ENCODE measurements at regions not wholly inside any gene's neighbourhood (a gene's known extent, or its start where the extent isn't known, plus 50 kb on each side); places are given as distances from the start of the nearest gene placed in this dataset.

- no peak overlapping the region for H2BK12ac ChIP-seq (ENCODE audit: low read length)
These were observed 463.5 kb downstream of the RAP2B start for GRCh38 chr3:153625506-153625905.

GRCh38 chr3:153626158-153626557 is 464.1 kb downstream of the RAP2B start:
- Histone ChIP-seq H3K4me3 (ENCODE audit: low read depth, low read length) (no peak overlapping the region), H4K12ac (ENCODE audit: low read depth, low read length) (no peak overlapping the region), H3K79me2 (ENCODE audit: control insufficient read depth, insufficient read depth, low read length, poor library complexity) (no peaks in the 10 kb centered on the region), H4K8ac (ENCODE audit: low read depth, low read length) (no peak overlapping the region), H3K18ac (ENCODE audit: low read length) (no peak overlapping the region), H3K27me3 (ENCODE audit: insufficient read depth, low read length) (no peaks in the 10 kb centered on the region), H3K36me3 (ENCODE audit: control insufficient read depth in 1 of 2, insufficient read depth in 2 of 2, low read length in 2 of 2) (no peaks in the 10 kb centered on the region), H2BK120ac (ENCODE audit: insufficient read depth, low read length, poor library complexity) (no peak overlapping the region), H2AK5ac (ENCODE audit: low read length) (no peak overlapping the region), H3K4me2 (ENCODE audit: low read length) (no peak overlapping the region), H3K27ac (ENCODE audit: low read depth, low read length) (no peak overlapping the region), H2BK12ac (ENCODE audit: low read length) (no peak overlapping the region), H3K4me1 (ENCODE audit: control insufficient read depth in 1 of 2, insufficient read depth in 2 of 2, low read length in 2 of 2) (no peaks in the 10 kb centered on the region), H3K9ac (ENCODE audit: low read length) (no peak overlapping the region), H2BK5ac (ENCODE audit: low read depth, low read length, poor library complexity) (no peak overlapping the region), H3K79me1 (ENCODE audit: low read length) (no peaks in the 10 kb centered on the region), H2AFZ (ENCODE audit: insufficient read depth, low read length, poor library complexity) (no peak overlapping the region), H3K4ac (ENCODE audit: low read depth, low read length) (no peak overlapping the region), H3K9me3 (ENCODE audit: insufficient read depth, low read depth, low read length) (no peaks in the 10 kb centered on the region), H4K91ac (ENCODE audit: low read depth, low read length) (no peak overlapping the region), H3K23ac (ENCODE audit: low read length) (no peak overlapping the region), H3K14ac (ENCODE audit: low read length) (no peak overlapping the region)
- no CpG with 5 or more reads among the region's 2 CpGs for WGBS (ENCODE audit: extremely low coverage, insufficient coverage, insufficient read length)
- DNase-seq, result no peak

More at GRCh38 chr3:153625506-153625905, 463.5 kb downstream of the RAP2B start:
- Histone ChIP-seq H3K27me3 (ENCODE audit: insufficient read depth, low read length) (no peaks in the 10 kb centered on the region), H3K4me2 (ENCODE audit: low read length) (no peak overlapping the region), H2AFZ (ENCODE audit: insufficient read depth, low read length, poor library complexity) (no peak overlapping the region), H4K12ac (ENCODE audit: low read depth, low read length) (no peak overlapping the region), H3K36me3 (ENCODE audit: control insufficient read depth in 1 of 2, insufficient read depth in 2 of 2, low read length in 2 of 2) (no peaks in the 10 kb centered on the region), H2AK5ac (ENCODE audit: low read length) (no peak overlapping the region), H3K79me2 (ENCODE audit: control insufficient read depth, insufficient read depth, low read length, poor library complexity) (no peaks in the 10 kb centered on the region), H3K4me1 (ENCODE audit: control insufficient read depth in 1 of 2, insufficient read depth in 2 of 2, low read length in 2 of 2) (no peaks in the 10 kb centered on the region), H4K91ac (ENCODE audit: low read depth, low read length) (no peak overlapping the region), H3K79me1 (ENCODE audit: low read length) (no peaks in the 10 kb centered on the region), H3K14ac (ENCODE audit: low read length) (no peak overlapping the region), H3K27ac (ENCODE audit: low read depth, low read length) (no peak overlapping the region), H4K8ac (ENCODE audit: low read depth, low read length) (no peak overlapping the region), H3K9me3 (ENCODE audit: insufficient read depth, low read depth, low read length) (no peaks in the 10 kb centered on the region), H3K4ac (ENCODE audit: low read depth, low read length) (no peak overlapping the region), H3K23ac (ENCODE audit: low read length) (no peak overlapping the region), H3K18ac (ENCODE audit: low read length) (no peak overlapping the region), H2BK120ac (ENCODE audit: insufficient read depth, low read length, poor library complexity) (no peak overlapping the region), H2BK5ac (ENCODE audit: low read depth, low read length, poor library complexity) (no peak overlapping the region), H3K4me3 (ENCODE audit: low read depth, low read length) (no peak overlapping the region), H3K9ac (ENCODE audit: low read length) (no peak overlapping the region)
- DNase-seq, result no peak
- WGBS (ENCODE audit: extremely low coverage, insufficient coverage, insufficient read length), result 100% methylated on average over 1 of the region's 3 CpGs

DNA sequence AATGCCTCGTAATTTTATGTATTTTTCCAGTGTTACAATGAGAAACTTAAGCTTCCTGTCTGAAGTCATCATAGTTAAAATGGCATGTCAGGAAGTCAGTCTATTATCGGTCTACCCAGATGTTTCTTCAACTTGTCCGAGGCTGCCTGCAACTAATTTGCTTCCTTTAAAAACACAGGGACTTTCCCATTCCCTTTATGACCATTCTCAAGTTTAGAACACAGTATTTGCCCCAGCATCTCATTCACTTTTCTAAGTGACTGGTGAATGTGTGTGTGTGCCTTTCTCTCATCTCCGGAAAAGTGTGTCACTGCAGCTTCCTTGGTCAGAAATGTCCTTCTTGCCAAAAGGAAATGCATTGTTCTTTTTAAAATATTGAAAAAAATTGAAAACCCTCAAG is 466.6 kb downstream of the RAP2B start:
- H2AK5ac ChIP-seq (ENCODE audit: low read length), result no peak overlapping the region
- H4K12ac ChIP-seq (ENCODE audit: low read depth, low read length), result no peak overlapping the region
- no peak overlapping the region for H4K8ac ChIP-seq (ENCODE audit: low read depth, low read length)
- no peak overlapping the region for H3K27ac ChIP-seq (ENCODE audit: low read depth, low read length)
- H2AFZ ChIP-seq (ENCODE audit: insufficient read depth, low read length, poor library complexity), result no peak overlapping the region
- DNase-seq, result no peak
- no peak overlapping the region for H2BK12ac ChIP-seq (ENCODE audit: low read length)
- no peak overlapping the region for H3K18ac ChIP-seq (ENCODE audit: low read length)
- no peak overlapping the region for H3K9ac ChIP-seq (ENCODE audit: low read length)
- no peaks in the 10 kb centered on the region for H3K79me2 ChIP-seq (ENCODE audit: control insufficient read depth, insufficient read depth, low read length, poor library complexity)
- no CpG with 5 or more reads among the region's 4 CpGs for WGBS (ENCODE audit: extremely low coverage, insufficient coverage, insufficient read length)
- no peak overlapping the region for H3K23ac ChIP-seq (ENCODE audit: low read length)
- H3K14ac ChIP-seq (ENCODE audit: low read length), result no peak overlapping the region
- no peak overlapping the region for H3K4me2 ChIP-seq (ENCODE audit: low read length)
- H2BK120ac ChIP-seq (ENCODE audit: insufficient read depth, low read length, poor library complexity), result no peak overlapping the region
- H3K27me3 ChIP-seq (ENCODE audit: insufficient read depth, low read length), result no peaks in the 10 kb centered on the region
- H3K4me1 ChIP-seq (ENCODE audit: control insufficient read depth in 1 of 2, insufficient read depth in 2 of 2, low read length in 2 of 2), result no peaks in the 10 kb centered on the region
- no peak overlapping the region for H2BK5ac ChIP-seq (ENCODE audit: low read depth, low read length, poor library complexity)
- no peaks in the 10 kb centered on the region for H3K36me3 ChIP-seq (ENCODE audit: control insufficient read depth in 1 of 2, insufficient read depth in 2 of 2, low read length in 2 of 2)
- no peak overlapping the region for H3K4ac ChIP-seq (ENCODE audit: low read depth, low read length)
- no peak overlapping the region for H4K91ac ChIP-seq (ENCODE audit: low read depth, low read length)
- no peaks in the 10 kb centered on the region for H3K9me3 ChIP-seq (ENCODE audit: insufficient read depth, low read depth, low read length)
- no peak overlapping the region for H3K4me3 ChIP-seq (ENCODE audit: low read depth, low read length)
- H3K79me1 ChIP-seq (ENCODE audit: low read length), result no peaks in the 10 kb centered on the region

DNA sequence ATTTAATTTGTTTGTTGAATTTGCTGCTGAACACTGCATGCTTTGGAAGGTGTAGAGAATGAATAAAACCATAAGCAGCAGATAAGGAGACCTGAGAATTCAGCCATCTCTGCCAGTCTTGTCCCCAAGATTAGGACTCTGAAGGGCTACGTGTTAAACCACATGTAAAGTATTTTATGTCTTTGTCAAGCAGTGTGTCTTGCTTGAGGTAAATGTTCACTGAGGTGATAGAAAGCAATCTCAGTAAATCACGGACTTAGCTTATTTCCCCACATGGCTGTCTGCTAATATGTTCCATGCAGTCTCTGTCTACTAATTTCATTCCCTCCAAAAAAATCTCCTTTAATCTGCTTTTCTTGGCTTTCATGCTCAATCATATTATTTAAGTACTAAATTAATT is 467.1 kb downstream of the RAP2B start:
- H3K9me3 ChIP-seq (ENCODE audit: insufficient read depth, low read depth, low read length), result no peaks in the 10 kb centered on the region
- DNase-seq, result no peak
- no peak overlapping the region for H3K4me3 ChIP-seq (ENCODE audit: low read depth, low read length)
- H3K23ac ChIP-seq (ENCODE audit: low read length), result no peak overlapping the region
- H2BK120ac ChIP-seq (ENCODE audit: insufficient read depth, low read length, poor library complexity), result no peak overlapping the region
- H2BK5ac ChIP-seq (ENCODE audit: low read depth, low read length, poor library complexity), result no peak overlapping the region
- H3K36me3 ChIP-seq (ENCODE audit: control insufficient read depth in 1 of 2, insufficient read depth in 2 of 2, low read length in 2 of 2), result no peaks in the 10 kb centered on the region
- H3K4me1 ChIP-seq (ENCODE audit: control insufficient read depth in 1 of 2, insufficient read depth in 2 of 2, low read length in 2 of 2), result no peaks in the 10 kb centered on the region
- no peak overlapping the region for H2AK5ac ChIP-seq (ENCODE audit: low read length)
- no peak overlapping the region for H3K27ac ChIP-seq (ENCODE audit: low read depth, low read length)
- no peak overlapping the region for H3K18ac ChIP-seq (ENCODE audit: low read length)
- H3K27me3 ChIP-seq (ENCODE audit: insufficient read depth, low read length), result no peaks in the 10 kb centered on the region
- no peak overlapping the region for H3K9ac ChIP-seq (ENCODE audit: low read length)
- no peak overlapping the region for H4K8ac ChIP-seq (ENCODE audit: low read depth, low read length)
- H3K4me2 ChIP-seq (ENCODE audit: low read length), result no peak overlapping the region
- H2BK12ac ChIP-seq (ENCODE audit: low read length), result no peak overlapping the region
- no peak overlapping the region for H3K4ac ChIP-seq (ENCODE audit: low read depth, low read length)
- H4K91ac ChIP-seq (ENCODE audit: low read depth, low read length), result no peak overlapping the region
- H3K79me1 ChIP-seq (ENCODE audit: low read length), result no peaks in the 10 kb centered on the region
- H2AFZ ChIP-seq (ENCODE audit: insufficient read depth, low read length, poor library complexity), result no peak overlapping the region
- H3K79me2 ChIP-seq (ENCODE audit: control insufficient read depth, insufficient read depth, low read length, poor library complexity), result no peaks in the 10 kb centered on the region
- H4K12ac ChIP-seq (ENCODE audit: low read depth, low read length), result no peak overlapping the region
- H3K14ac ChIP-seq (ENCODE audit: low read length), result no peak overlapping the region
- WGBS (ENCODE audit: extremely low coverage, insufficient coverage, insufficient read length), result no CpG with 5 or more reads among the region's 2 CpGs

Measured in trophoblast cell (in vitro differentiated cells and primary cell).